ENCODE measurements at regions not wholly inside any gene's neighbourhood (a gene's known extent, or its start where the extent isn't known, plus 50 kb on each side); places are given as distances from the start of the nearest gene placed in this dataset.
"Not testable (repeated sequence)": the region's sequence is repeated elsewhere in the genome, so short reads cannot be mapped to it uniquely, and the experiment has no call there.

GRCh38 chr3:66633402-66634381 is 132.9 kb upstream of the LRIG1 start:
- DNase-seq: no peak

GRCh38 chr3:66638717-66639116 is 137.9 kb upstream of the LRIG1 start:
- DNase-seq: no peak

GRCh38 chr3:66639809-66640356 is 139.1 kb upstream of the LRIG1 start:
- DNase-seq: no peak

GRCh38 chr3:66642019-66642418 is 141.2 kb upstream of the LRIG1 start:
- DNase-seq: no peak

- DNase-seq: no peak
Observed at GRCh38 chr3:66642484-66642883, 141.7 kb upstream of the LRIG1 start.

GRCh38 chr3:66644549-66644948 is 143.7 kb upstream of the LRIG1 start:
- DNase-seq: no peak

- DNase-seq: no peak
Observed at GRCh38 chr3:66648975-66649374, 148.2 kb upstream of the LRIG1 start.

- not testable (repeated sequence) for DNase-seq
Observed at GRCh38 chr3:66651520-66651919, 150.7 kb upstream of the LRIG1 start.

- DNase-seq: not testable (repeated sequence)
Observed at GRCh38 chr3:66652100-66652499, 151.3 kb upstream of the LRIG1 start.

GRCh38 chr3:66655044-66655443 is 154.2 kb upstream of the LRIG1 start:
- no peak for DNase-seq

- no peak for DNase-seq
Observed at GRCh38 chr3:66655671-66656070, 154.8 kb upstream of the LRIG1 start.

GRCh38 chr3:66656609-66657008 is 155.8 kb upstream of the LRIG1 start:
- DNase-seq: no peak

GRCh38 chr3:66659056-66659455 is 158.2 kb upstream of the LRIG1 start:
- no peak for DNase-seq

GRCh38 chr3:66661628-66662027 is 160.8 kb upstream of the LRIG1 start:
- DNase-seq: no peak

GRCh38 chr3:66662894-66663293 is 162.1 kb upstream of the LRIG1 start:
- no peak for DNase-seq

GRCh38 chr3:66665021-66665695 is 164.3 kb upstream of the LRIG1 start:
- DNase-seq: no peak

GRCh38 chr3:66666362-66666761 is 165.5 kb upstream of the LRIG1 start:
- no peak for DNase-seq

- DNase-seq: no peak
Observed at GRCh38 chr3:66667263-66667662, 166.4 kb upstream of the LRIG1 start.

- no peak for DNase-seq
Observed at GRCh38 chr3:66671291-66671690, 170.5 kb upstream of the LRIG1 start.

- DNase-seq: no peak
Observed at GRCh38 chr3:66672830-66673229, 172.0 kb upstream of the LRIG1 start.

GRCh38 chr3:66673293-66673692 is 172.5 kb upstream of the LRIG1 start:
- DNase-seq: no peak

GRCh38 chr3:66675366-66675765 is 174.5 kb upstream of the LRIG1 start:
- no peak for DNase-seq

GRCh38 chr3:66692042-66692765 is 191.4 kb upstream of the LRIG1 start:
- no peak for DNase-seq

Data from NCI-H526 treated with DMSO at 0.1 percent for 48 hours (cell line).